K562 (cell line): ENCODE measurements at regions not wholly inside any gene's neighbourhood (a gene's known extent, or its start where the extent isn't known, plus 50 kb on each side); places are given as distances from the start of the nearest gene placed in this dataset.

Experiments used
- ATAC-seq: fragments of 200-7000 bp; cut with Tn5 transposase; 3 replicates; pipeline ENCODE4 v1.9.1; 2020; ENCODE audit warnings: moderate library complexity
- BruUV-seq: library from RNA; stranded (reverse); fragments of 400-500 nt; replicated peaks from 2 replicates; lab custom pipeline; 2021; lab: Mats Ljungman, UMichigan
- CTCF ChIA-PET: fragments of 300-600 bp; formaldehyde crosslinking; extraction: SDS; loops from one replicate; lab custom pipeline; 2021; ENCODE audit warnings: low intra/inter-chr PET ratio; lab: Yijun Ruan, JAX
- POLR2A ChIA-PET: fragments of 300-600, 350-650 bp; sonication (Branson Sonifier 250); formaldehyde crosslinking; extraction: SDS; loops from one replicate; lab custom pipeline; 2021; ENCODE audit warnings: antibody characterized with exemption, inconsistent platforms; lab: Yijun Ruan, JAX
- DNase-seq, 4 experiments: peaks; one replicate each; pipeline versions ENCODE4 v3.0.0 to v3.0.0-alpha.2; 2011 to 2018; ENCODE audit warnings: low spot score in 3 of 4, mixed read lengths in 3 of 4; ENCODE audit errors: extremely low read depth in 1 of 4
- FAIRE-seq: peaks from 2 replicates; lab custom pipeline; 2011; peaks lifted over from hg19 to GRCh38; lab: Jason Lieb, UNC
- H2AFZ ChIP-seq: 2 replicates; pipeline ENCODE4 v1.6.0; 2011; ENCODE audit warnings: low read depth, low read length, control low read depth, inconsistent platforms
- H3K27ac ChIP-seq: fragments of 200-600 bp; 3 replicates; pipeline ENCODE4 v1.8.0; 2011; ENCODE audit warnings: low read depth, mild to moderate bottlenecking, control low read depth, inconsistent platforms, low read length, moderate library complexity, mixed read lengths; ENCODE audit errors: extremely low read depth
- H3K27me3 ChIP-seq, 2 experiments: fragments of 300-600 bp in 1 of 2; 2 replicates in 1 of 2; 3 replicates in 1 of 2; pipeline versions ENCODE4 v1.6.0 to v1.8.0; 2011; ENCODE audit warnings: inconsistent platforms in 2 of 2, low read length in 2 of 2, mild to moderate bottlenecking in 1 of 2, mixed read lengths in 1 of 2, moderate library complexity in 1 of 2; ENCODE audit not compliant: control insufficient read depth in 2 of 2, insufficient read depth in 2 of 2
- H3K36me3 ChIP-seq: fragments of 300-600 bp; 3 replicates; pipeline ENCODE4 v1.8.0; 2011; ENCODE audit warnings: mild to moderate bottlenecking, low read length, inconsistent platforms; ENCODE audit not compliant: control insufficient read depth, insufficient read depth
- H3K4me1 ChIP-seq, 2 experiments: fragments of 200-600 bp in 1 of 2; replicated peaks in 1 of 2; 2 replicates in 1 of 2; 3 replicates in 1 of 2; pipeline versions ENCODE4 v1.5.1 to v1.8.0; 2011; ENCODE audit warnings: inconsistent platforms in 2 of 2, low read length in 2 of 2, mild to moderate bottlenecking in 1 of 2, mixed read lengths in 1 of 2, moderate library complexity in 1 of 2; ENCODE audit not compliant: control insufficient read depth in 2 of 2, insufficient read depth in 2 of 2
- H3K4me2 ChIP-seq: 2 replicates; pipeline ENCODE4 v1.6.1; 2011; ENCODE audit warnings: low read length, control low read depth, inconsistent platforms, mixed read lengths; ENCODE audit not compliant: insufficient read depth
- H3K4me3 ChIP-seq: fragments of 200-600 bp; sonication (generic), shearing (Covaris generic); 2 replicates; pipeline ENCODE4 v1.5.1; 2016; ENCODE audit warnings: control low read depth, inconsistent platforms
- H3K79me2 ChIP-seq: fragments of 200-600 bp; 3 replicates; pipeline ENCODE4 v1.8.0; 2011; ENCODE audit warnings: low read length, inconsistent platforms; ENCODE audit not compliant: control insufficient read depth, insufficient read depth
- H3K9ac ChIP-seq, 2 experiments: 2 replicates each; pipeline versions ENCODE4 v1.6.0 to v1.6.1; 2011; ENCODE audit warnings: low read depth in 2 of 2, low read length in 2 of 2, control low read depth in 1 of 2, inconsistent platforms in 1 of 2, mild to moderate bottlenecking in 1 of 2, mixed read lengths in 1 of 2; ENCODE audit not compliant: insufficient read depth in 1 of 2
- H3K9me1 ChIP-seq: one replicate; pipeline ENCODE4 v1.6.0; 2011; ENCODE audit warnings: inconsistent platforms, mild to moderate bottlenecking, low read length, moderate library complexity; ENCODE audit not compliant: control insufficient read depth, insufficient read depth
- H3K9me3 ChIP-seq: replicated peaks from 2 replicates; pipeline ENCODE4 v1.5.1; 2011; ENCODE audit warnings: low read depth, low read length, inconsistent platforms; ENCODE audit not compliant: control insufficient read depth, insufficient read depth
- H4K20me1 ChIP-seq: replicated peaks from 2 replicates; pipeline ENCODE4 v1.6.1; 2011; ENCODE audit warnings: low read length, inconsistent platforms, mixed read lengths; ENCODE audit not compliant: control insufficient read depth, insufficient read depth
- ARID3A ChIP-seq: IDR thresholded peaks from 2 replicates; pipeline ENCODE4 v1.6.1; 2012; ENCODE audit warnings: low read depth, low read length, improper control_type of control experiment, borderline replicate concordance
- HLTF ChIP-seq: fragments of 450-650 bp; IDR thresholded peaks from 2 replicates; pipeline ENCODE4 v1.6.1; 2016
- NR4A1 ChIP-seq, 2 experiments: fragments of 250-450 bp in 1 of 2; fragments of 450-650 bp in 1 of 2; sonication (Bioruptor Pico) in 1 of 2; IDR thresholded peaks; 2 replicates each; pipeline versions ENCODE4 v1.4.0 to v1.6.1; 2016 to 2020; ENCODE audit warnings: mild to moderate bottlenecking in 2 of 2, missing compliant biosample characterization in 1 of 2, missing genetic modification characterization in 1 of 2, moderate library complexity in 1 of 2
- RAD21 ChIP-seq, 2 experiments: fragments of 250-450 bp in 1 of 2; fragments of 450-650 bp in 1 of 2; sonication (Bioruptor Pico) in 1 of 2; formaldehyde crosslinking in 1 of 2; IDR thresholded peaks in 1 of 2; conservative IDR thresholded peaks in 1 of 2; 2 replicates each; pipeline versions ENCODE4 v1.4.0 to v1.8.0; 2020 to 2022; ENCODE audit warnings: mild to moderate bottlenecking in 2 of 2, moderate library complexity in 1 of 2
- SPI1 ChIP-seq: IDR thresholded peaks from 2 replicates; pipeline ENCODE4 v1.6.1; 2011; ENCODE audit warnings: low read depth, low read length, control low read depth, borderline replicate concordance
- THRA ChIP-seq: fragments of 450-650 bp; IDR thresholded peaks from 2 replicates; pipeline ENCODE4 v1.6.1; 2017; ENCODE audit warnings: mild to moderate bottlenecking, moderate library complexity
- TSHZ1 ChIP-seq: fragments of 250-450 bp; sonication (Bioruptor Pico); IDR thresholded peaks from 2 replicates; pipeline ENCODE4 v1.4.0; 2020; ENCODE audit warnings: mild to moderate bottlenecking, moderate library complexity
- ZNF583 ChIP-seq: fragments of 250-450 bp; sonication (Bioruptor Pico); IDR thresholded peaks from 2 replicates; pipeline ENCODE4 v1.4.0; 2020
- WGBS: fragments of 100-300 bp; shearing (Covaris generic); methylation state at CpG from one replicate; pipeline ENCODE4 v1.1.6; 2016; ENCODE audit warnings: low coverage, mixed read lengths; ENCODE audit not compliant: insufficient coverage; ENCODE audit errors: missing lambda C conversion rate; 5-methylcytosine and 5-hydroxymethylcytosine counted together
- in situ Hi-C: fragments of 300-500 bp; cut with MboI; formaldehyde crosslinking; loops from 4 replicates; pipeline ENCODE4 v1.15.0; 2018; ENCODE audit warnings: inconsistent platforms, mixed read lengths
- intact Hi-C: fragments of 100-400 bp; cut with micrococcal nuclease; formaldehyde crosslinking; loops from 2 replicates; pipeline ENCODE4 v1.14.2; 2022

- Histone ChIP-seq H3K27ac (no peak overlapping the region), H3K4me3 (no peak overlapping the region), H2AFZ (no peak overlapping the region), H3K4me1 (no peaks in the 10 kb centered on the region; a peak in 1 of 5 replicates), H3K9ac (no peak overlapping the region), H3K79me2 (no peaks in the 10 kb centered on the region)
- ATAC-seq (peak; percentile 55; the same call in 2 of the 3 replicates), FAIRE-seq (peak; percentile 29)
- BruUV-seq, result no TSS peak
- TF ChIP-seq ZNF583 (CRISPR knock-in tag), result no peak
- TF ChIP-seq HLTF, result no peak
- peak; percentile 36; the same call in 1 of the 2 replicates for TF ChIP-seq SPI1
- peak in 1 of 2 experiments; percentile 48; a peak in 2 of 4 replicates for TF ChIP-seq RAD21 (CRISPR knock-in tag; conservative IDR thresholded peaks at IDR 0.05 in 1 of 2, IDR thresholded peaks at IDR 0.05 in 1 of 2)
- TF ChIP-seq, all 486 proteins: peak for 2
- intact Hi-C loops, result loop anchor here (5.0 to 10.0 kb wide), 2 partner anchors 625 to 768 kb away; no protein-coding TSS in a partner anchor
- H3K27me3 ChIP-seq, result no peaks in the 10 kb centered on the region
- H3K36me3 ChIP-seq, result no peaks in the 10 kb centered on the region
- WGBS, result 61% methylated on average over 4 of the region's 4 CpGs
- ChIA-PET CTCF (no interaction called here), POLR2A (no interaction called here)
- no peak for DNase-seq
- H3K4me2 ChIP-seq, result no peak overlapping the region
- H4K20me1 ChIP-seq, result no peaks in the 10 kb centered on the region
- in situ Hi-C loops, result no loop called here
- no peaks in the 10 kb centered on the region for H3K9me3 ChIP-seq
- no peaks in the 10 kb centered on the region for H3K9me1 ChIP-seq
Observed at GRCh38 chr2:195312662-195313061, 344.4 kb upstream of the SLC39A10 start.

- H3K36me3 ChIP-seq, result no peaks in the 10 kb centered on the region
- CTCF ChIA-PET, result no interaction called here
- no peaks in the 10 kb centered on the region for H3K79me2 ChIP-seq
- intact Hi-C loops (no loop called here), in situ Hi-C loops (no loop called here)
- no peak overlapping the region for H3K4me2 ChIP-seq
- ATAC-seq (no peak), DNase-seq (no peak), FAIRE-seq (no peak)
- H2AFZ ChIP-seq, result no peak overlapping the region
- H3K4me1 ChIP-seq, result no peaks in the 10 kb centered on the region; a peak in 1 of 5 replicates
- BruUV-seq, result no TSS peak
- POLR2A ChIA-PET, result no interaction called here
- no peaks in the 10 kb centered on the region for H3K27me3 ChIP-seq
- no peaks in the 10 kb centered on the region for H3K9me3 ChIP-seq
- no peaks in the 10 kb centered on the region for H3K9me1 ChIP-seq
- H3K9ac ChIP-seq, result no peak overlapping the region
- WGBS, result 31% methylated on average over 1 of the region's 1 CpG
- no peak overlapping the region for H3K4me3 ChIP-seq
- H3K27ac ChIP-seq, result no peak overlapping the region
- H4K20me1 ChIP-seq, result no peaks in the 10 kb centered on the region
- TF ChIP-seq NR4A1 (CRISPR knock-in tag; IDR thresholded peaks at IDR 0.05) (no peak), NR4A1 (tag; IDR thresholded peaks at IDR 0.05) (no peak), TSHZ1 (no peak), THRA (no peak), ARID3A (no peak)
Observed at GRCh38 chr2:195308163-195308562, 348.9 kb upstream of the SLC39A10 start.
